ENCODE measurements at regions not wholly inside any gene's neighbourhood (a gene's known extent, or its start where the extent isn't known, plus 50 kb on each side); places are given as distances from the start of the nearest gene placed in this dataset.

- TF ChIP-seq CTCF (IDR thresholded peaks at IDR 0.05; ENCODE audit: unreplicated experiment) = no peak
- Mint-ChIP-seq H3K9me3 (ENCODE audit: unreplicated experiment) (no peaks in the 10 kb centered on the region), H3K27ac (ENCODE audit: unreplicated experiment) (no peak overlapping the region), H3K4me3 (ENCODE audit: unreplicated experiment) (no peak overlapping the region), H3K36me3 (ENCODE audit: low read depth, unreplicated experiment) (no peaks in the 10 kb centered on the region), H3K4me1 (ENCODE audit: unreplicated experiment) (peaks cover 4% of the 10 kb centered on the region), H3K27me3 (ENCODE audit: unreplicated experiment) (peaks cover 2% of the 10 kb centered on the region)
- DNase-seq (ENCODE audit: low spot score) = no peak
Measured at GRCh38 chr10:108249940-108250339, 1085.4 kb upstream of the SORCS1 start.

GRCh38 chr10:108244443-108245228 lies 1080.1 kb upstream of the SORCS1 start:
- TF ChIP-seq CTCF (IDR thresholded peaks at IDR 0.05; ENCODE audit: unreplicated experiment) = no peak
- Mint-ChIP-seq H3K4me3 (ENCODE audit: unreplicated experiment) (no peak overlapping the region), H3K36me3 (ENCODE audit: low read depth, unreplicated experiment) (peaks cover 3% of the 10 kb centered on the region), H3K9me3 (ENCODE audit: unreplicated experiment) (peaks cover 5% of the 10 kb centered on the region), H3K27me3 (ENCODE audit: unreplicated experiment) (no peaks in the 10 kb centered on the region), H3K27ac (ENCODE audit: unreplicated experiment) (no peak overlapping the region), H3K4me1 (ENCODE audit: unreplicated experiment) (no peaks in the 10 kb centered on the region)
- no peak for DNase-seq (ENCODE audit: low spot score)

- TF ChIP-seq CTCF (IDR thresholded peaks at IDR 0.05; ENCODE audit: unreplicated experiment) = no peak
- H3K27me3 Mint-ChIP-seq (ENCODE audit: unreplicated experiment) = no peaks in the 10 kb centered on the region
- no peak overlapping the region for H3K4me3 Mint-ChIP-seq (ENCODE audit: unreplicated experiment)
- H3K27ac Mint-ChIP-seq (ENCODE audit: unreplicated experiment) = no peak overlapping the region
- H3K36me3 Mint-ChIP-seq (ENCODE audit: low read depth, unreplicated experiment) = peaks cover 3% of the 10 kb centered on the region
- no peak for DNase-seq (ENCODE audit: low spot score)
- peaks cover 5% of the 10 kb centered on the region for H3K9me3 Mint-ChIP-seq (ENCODE audit: unreplicated experiment)
- no peaks in the 10 kb centered on the region for H3K4me1 Mint-ChIP-seq (ENCODE audit: unreplicated experiment)
Measured at GRCh38 chr10:108241166-108241565, 1076.7 kb upstream of the SORCS1 start.

GRCh38 chr10:108238261-108238660 lies 1073.8 kb upstream of the SORCS1 start:
- Mint-ChIP-seq H3K27ac (ENCODE audit: unreplicated experiment) (no peak overlapping the region), H3K9me3 (ENCODE audit: unreplicated experiment) (peaks cover 4% of the 10 kb centered on the region), H3K27me3 (ENCODE audit: unreplicated experiment) (no peaks in the 10 kb centered on the region), H3K4me3 (ENCODE audit: unreplicated experiment) (no peak overlapping the region), H3K36me3 (ENCODE audit: low read depth, unreplicated experiment) (no peaks in the 10 kb centered on the region), H3K4me1 (ENCODE audit: unreplicated experiment) (peaks cover 3% of the 10 kb centered on the region)
- DNase-seq (ENCODE audit: low spot score) = no peak
- TF ChIP-seq CTCF (IDR thresholded peaks at IDR 0.05; ENCODE audit: unreplicated experiment) = no peak

GRCh38 chr10:108230478-108231170 lies 1066.1 kb upstream of the SORCS1 start:
- no peak for TF ChIP-seq CTCF (IDR thresholded peaks at IDR 0.05; ENCODE audit: unreplicated experiment)
- H3K4me1 Mint-ChIP-seq (ENCODE audit: unreplicated experiment) = peaks cover 3% of the 10 kb centered on the region
- no peaks in the 10 kb centered on the region for H3K36me3 Mint-ChIP-seq (ENCODE audit: low read depth, unreplicated experiment)
- no peaks in the 10 kb centered on the region for H3K27me3 Mint-ChIP-seq (ENCODE audit: unreplicated experiment)
- DNase-seq (ENCODE audit: low spot score) = no peak
- H3K4me3 Mint-ChIP-seq (ENCODE audit: unreplicated experiment) = no peak overlapping the region
- no peaks in the 10 kb centered on the region for H3K9me3 Mint-ChIP-seq (ENCODE audit: unreplicated experiment)
- no peak overlapping the region for H3K27ac Mint-ChIP-seq (ENCODE audit: unreplicated experiment)

Data from endothelial cell (in vitro differentiated cells).